ENCODE measurements at regions not wholly inside any gene's neighbourhood (a gene's known extent, or its start where the extent isn't known, plus 50 kb on each side); places are given as distances from the start of the nearest gene placed in this dataset.

- peak; percentile 11 for DNase-seq
These were observed 176.1 kb downstream of the INSIG2 start for GRCh38 chr2:118264232-118264990.

DNA sequence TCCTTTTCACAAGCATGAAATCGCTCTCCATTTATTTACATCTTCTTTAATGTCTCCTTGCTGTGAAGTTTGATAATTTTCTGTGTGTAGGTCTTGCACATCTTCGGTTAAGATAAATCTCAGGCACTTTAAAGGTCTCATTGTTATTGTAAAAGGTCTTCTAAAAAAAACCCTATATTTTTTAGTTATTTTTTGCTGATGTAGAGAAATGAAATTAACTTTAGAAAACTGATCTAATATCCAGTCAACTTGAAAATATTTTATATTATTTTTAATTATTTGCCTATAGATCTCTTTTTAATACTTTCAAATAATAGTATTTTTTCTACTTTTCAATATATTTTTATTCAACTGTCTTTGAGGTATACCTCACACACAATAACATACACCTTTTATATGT is 169.4 kb downstream of the INSIG2 start:
- no peak for DNase-seq

- DNase-seq = no peak
These were observed 167.6 kb downstream of the INSIG2 start for GRCh38 chr2:118255771-118256372.

DNA sequence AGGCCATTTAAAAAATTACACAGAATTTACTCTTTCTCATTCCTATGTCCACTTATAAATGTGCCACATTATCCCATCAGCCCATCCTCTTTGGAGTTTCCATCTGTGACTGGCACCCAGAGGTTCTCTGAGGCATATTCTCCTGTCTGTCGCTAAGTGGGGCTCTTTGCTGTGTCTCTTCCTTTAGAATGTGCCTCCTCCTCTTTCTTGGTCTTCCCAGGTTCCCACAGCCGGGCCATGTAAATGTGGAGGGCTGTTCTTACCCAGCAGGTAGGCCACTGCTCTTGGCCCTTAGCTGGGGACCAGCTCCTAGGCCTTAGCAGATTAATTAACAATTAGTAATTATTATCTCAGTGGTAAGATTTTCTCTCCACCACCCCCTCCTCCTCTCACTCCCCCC is 167.0 kb downstream of the INSIG2 start:
- DNase-seq = no peak

DNA sequence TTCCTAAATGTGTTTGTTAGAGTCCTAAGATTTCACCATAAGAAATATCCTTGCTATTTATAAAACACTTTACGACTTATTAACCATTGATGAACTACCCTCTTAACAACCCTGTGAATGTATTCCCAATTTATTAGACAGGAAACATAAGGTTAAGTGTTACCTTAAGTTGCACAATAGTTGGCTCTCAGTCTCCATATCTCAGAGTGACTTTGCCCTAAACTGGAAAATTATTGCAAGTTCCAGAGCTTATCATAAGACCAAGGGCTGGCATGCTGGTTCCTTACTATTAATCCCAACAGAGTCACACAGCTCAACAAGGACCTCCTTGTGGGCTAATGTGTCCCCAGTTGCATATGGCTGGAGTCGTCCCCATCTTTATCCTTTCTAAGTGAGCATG is 165.8 kb downstream of the INSIG2 start:
- no peak for DNase-seq

GRCh38 chr2:118251427-118251826 is 163.2 kb downstream of the INSIG2 start:
- DNase-seq = no peak

DNA sequence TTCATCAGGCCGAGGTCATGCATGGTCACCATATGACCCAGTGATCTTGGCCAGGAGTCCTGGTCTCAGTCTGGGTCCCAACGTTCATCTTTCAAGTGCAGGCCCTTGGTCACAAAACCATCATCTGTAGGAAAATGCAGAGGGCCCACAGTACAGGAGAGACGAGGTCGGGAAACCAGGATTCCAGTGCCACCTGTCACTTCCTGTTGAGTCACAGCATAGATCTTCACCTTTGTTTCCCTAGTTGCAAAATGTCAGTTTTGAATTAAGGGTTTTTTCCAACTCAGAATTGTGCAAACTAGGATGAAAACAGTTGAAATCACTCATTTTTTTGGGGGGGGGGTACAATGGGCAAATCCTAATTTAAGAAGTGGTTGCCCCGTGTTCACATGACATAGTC is 162.2 kb downstream of the INSIG2 start:
- DNase-seq = no peak

DNA sequence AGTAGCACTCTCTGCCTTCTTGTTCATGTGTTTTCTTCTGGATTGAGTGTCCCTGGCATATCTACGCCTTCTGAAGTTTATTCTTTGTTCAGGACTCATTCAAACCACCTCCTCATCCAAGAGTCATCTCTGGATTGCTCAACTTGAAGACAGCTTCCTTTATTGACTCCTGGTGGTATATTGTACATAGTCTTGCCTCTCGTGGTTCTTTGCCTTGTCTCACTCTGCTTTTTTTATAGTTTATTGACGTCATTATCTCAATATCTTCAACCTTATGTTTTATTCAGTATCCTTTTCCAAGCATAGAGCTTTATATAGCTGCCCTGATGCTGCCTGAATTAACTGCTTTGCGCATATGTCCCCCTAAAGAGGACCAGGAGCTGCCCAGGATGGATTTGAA is 161.7 kb downstream of the INSIG2 start:
- DNase-seq = no peak

- no peak for DNase-seq
These were observed 161.3 kb downstream of the INSIG2 start for GRCh38 chr2:118249531-118249930.

DNA sequence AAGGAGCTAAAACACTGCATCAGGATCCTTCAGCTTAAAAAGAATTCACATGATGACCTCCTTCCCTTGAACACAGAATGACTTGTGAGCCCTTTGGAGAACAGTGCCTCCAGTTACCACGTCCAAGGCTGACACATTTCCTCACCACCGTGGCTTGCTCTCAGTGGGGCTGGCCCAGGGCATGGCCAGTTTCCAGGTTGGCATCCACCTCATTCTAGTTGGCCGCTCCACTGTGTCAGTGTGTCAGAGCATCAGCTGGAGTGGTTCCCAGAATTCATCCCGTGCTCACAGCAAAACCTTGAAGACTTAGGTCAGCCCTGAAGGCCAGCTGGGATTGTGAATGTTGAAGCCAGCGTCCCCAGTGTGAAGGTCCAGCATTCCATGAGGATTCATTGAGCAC is 158.5 kb downstream of the INSIG2 start:
- no peak for DNase-seq

DNA sequence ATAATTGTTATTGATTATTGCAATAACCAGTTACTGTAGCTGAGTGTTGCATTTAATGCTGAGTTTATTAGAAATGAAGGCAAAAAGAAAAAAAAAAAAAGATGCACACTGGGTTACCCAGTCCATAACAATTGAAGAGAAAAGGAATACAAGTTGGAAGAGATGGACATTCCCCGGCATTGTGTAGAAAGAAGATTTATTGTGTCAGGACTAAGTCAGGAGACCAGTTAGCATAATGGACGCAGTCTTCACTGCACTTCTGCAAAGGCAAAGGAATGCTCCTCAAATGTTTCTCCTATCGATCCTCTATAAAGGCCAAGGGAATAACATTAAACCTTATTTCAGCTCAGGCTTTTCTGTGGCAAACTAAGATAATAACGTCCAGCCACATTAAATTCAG is 157.8 kb downstream of the INSIG2 start:
- no peak for DNase-seq

- no peak for DNase-seq
These were observed 156.4 kb downstream of the INSIG2 start for GRCh38 chr2:118244686-118245085.

DNA sequence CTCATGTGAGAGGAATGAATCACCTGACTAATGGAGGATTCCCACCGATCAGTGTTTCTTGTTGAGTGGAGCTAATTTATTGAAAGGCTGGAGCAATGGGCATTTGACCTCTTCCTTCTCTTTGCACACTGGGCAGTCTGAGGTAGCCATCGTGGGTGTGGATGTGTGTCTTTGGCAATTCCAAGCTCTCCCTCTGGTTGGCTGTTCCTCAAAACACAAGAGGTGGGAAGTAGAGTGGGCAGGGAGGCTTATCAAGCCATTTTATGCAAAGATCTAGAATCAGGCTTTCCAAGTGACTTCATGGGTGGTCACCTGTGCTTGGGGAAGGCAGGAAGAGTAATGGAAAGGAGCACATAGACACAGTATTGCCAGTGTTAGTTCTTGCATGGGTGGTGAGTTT is 154.8 kb downstream of the INSIG2 start:
- no peak for DNase-seq

DNA sequence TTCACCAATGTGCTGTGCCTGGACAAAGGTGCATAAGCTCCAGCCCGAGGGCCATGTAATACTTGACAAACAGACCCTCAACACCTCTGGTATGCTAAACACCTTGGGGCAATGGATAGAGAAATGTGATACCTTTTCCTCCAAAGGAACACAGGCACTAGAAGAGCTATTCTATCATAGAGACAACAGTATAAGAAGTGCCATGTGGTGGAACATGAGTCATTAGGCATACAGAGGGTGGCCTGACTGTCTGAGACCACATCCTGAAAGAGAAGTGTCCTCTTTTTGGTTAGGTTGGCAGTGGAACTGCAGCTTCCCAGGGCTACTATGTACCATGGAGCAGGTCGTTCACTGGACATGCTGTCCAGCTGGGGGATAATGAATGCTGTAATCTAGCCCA is 153.9 kb downstream of the INSIG2 start:
- no peak for DNase-seq

DNA sequence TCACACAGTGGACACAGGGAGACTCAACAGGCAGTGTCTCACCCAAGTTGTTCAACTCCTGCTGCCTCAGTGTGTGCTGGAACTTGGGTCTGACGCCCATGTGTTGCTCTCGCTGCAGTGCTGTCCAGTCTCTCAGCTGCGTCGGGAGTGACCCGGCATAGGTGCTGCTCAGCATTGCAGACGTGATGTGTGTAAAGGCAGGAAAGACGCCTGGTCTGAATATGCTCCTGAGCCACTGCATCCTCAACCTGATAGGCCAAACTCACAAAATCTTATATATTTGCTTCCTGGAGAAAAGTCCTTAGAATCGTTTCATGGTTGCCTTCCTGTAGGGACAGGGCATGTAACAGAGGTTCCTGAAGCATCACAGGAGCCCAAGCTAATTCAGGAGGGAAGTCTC is 152.9 kb downstream of the INSIG2 start:
- DNase-seq = no peak

DNA sequence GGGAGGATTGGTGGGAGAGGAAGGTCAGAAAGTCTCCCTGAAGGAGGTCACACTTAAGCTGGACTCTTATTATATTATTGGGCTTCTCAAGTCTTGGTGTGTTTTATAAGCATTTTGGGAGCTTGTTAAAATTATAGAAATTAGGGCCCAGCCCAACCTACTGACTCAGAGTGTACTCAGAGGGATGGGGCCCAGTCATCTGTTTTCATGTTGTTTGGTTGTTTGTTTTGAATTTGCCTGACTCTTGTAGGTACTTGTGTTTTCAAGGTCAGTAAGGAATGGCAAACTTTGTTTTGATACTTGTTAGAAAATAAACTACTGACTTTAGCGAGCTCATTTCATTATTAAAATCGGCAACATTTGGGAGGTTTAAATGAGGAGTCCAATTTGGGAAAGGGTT is 152.0 kb downstream of the INSIG2 start:
- DNase-seq = no peak

DNA sequence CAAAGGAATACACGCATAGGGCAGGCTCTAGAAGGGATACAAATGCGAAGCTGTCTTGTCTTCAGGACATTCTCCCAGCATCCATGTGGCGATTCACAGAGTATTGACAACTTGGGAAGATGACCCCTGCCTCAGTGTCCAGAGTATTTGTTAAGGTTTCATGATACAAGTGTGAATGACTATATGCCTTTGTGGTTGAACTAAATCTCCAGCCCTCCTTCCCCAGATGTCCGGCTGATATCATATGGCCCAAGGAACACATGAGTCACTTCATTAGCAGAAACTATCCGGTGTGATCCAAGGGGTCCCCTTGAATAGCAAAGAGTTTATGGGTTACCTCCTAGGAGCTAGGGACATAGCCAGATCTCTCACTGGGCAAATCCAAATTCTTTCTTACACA is 151.0 kb downstream of the INSIG2 start:
- DNase-seq = no peak

- DNase-seq = no peak
These were observed 149.2 kb downstream of the INSIG2 start for GRCh38 chr2:118237451-118237850.

DNA sequence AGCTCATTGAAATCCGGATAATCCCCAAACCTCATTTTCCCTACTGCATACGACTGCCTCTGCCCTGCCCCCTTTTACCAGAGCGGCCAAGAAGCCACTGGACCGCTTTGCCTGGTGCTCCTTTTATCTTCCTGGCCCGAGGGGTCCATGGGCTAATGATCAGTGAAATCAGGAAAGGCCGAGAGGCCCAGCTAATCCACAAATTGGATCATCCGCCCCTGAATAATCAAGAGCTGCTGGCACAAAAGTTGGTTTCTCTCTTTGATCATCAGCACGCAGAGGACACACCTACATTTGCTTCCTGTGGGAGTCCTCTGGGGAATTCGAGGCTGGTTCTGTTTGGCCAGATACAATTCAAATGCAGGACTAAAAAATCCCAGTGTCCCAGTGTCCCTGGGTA is 144.5 kb downstream of the INSIG2 start:
- DNase-seq = no peak

DNA sequence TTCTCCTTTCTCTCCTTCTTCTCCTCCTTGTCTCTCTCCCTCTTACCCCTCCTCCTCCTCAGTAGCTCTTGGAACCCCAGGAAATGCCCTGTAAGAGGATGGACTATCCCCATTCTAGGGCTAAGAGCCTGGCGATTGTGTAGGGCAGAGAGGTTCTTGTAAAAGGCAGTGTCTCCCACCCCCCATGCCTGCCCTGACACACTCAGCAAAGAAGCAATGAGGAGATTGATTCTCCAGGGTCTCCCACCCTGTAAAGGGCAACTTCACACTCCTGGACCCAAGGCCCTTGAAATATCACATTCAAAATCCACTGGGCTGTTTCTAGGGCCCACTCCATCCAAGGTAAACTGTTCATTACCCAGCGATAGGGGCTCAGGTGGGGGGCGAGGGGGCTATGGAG is 144.1 kb downstream of the INSIG2 start:
- no peak for DNase-seq

DNA sequence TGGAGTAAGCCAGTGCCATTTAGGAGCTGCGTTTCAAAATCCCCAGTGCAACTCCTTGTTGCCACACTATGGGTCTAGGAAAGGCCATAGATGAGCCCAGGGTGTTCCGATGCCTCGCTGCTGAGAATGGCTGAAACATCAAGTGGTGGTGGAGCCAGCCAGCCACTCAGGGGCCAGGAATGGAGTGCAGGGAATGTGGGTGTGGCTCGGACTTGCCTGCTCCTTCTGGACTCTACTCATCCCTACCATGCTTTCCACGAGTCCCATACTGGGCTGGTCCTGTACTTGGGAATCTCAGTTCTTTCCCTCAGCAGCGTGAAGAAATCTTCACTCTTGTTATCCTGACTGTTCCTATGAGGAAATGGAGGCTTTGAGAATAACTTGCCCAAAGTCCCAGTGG is 143.5 kb downstream of the INSIG2 start:
- no peak for DNase-seq

DNA sequence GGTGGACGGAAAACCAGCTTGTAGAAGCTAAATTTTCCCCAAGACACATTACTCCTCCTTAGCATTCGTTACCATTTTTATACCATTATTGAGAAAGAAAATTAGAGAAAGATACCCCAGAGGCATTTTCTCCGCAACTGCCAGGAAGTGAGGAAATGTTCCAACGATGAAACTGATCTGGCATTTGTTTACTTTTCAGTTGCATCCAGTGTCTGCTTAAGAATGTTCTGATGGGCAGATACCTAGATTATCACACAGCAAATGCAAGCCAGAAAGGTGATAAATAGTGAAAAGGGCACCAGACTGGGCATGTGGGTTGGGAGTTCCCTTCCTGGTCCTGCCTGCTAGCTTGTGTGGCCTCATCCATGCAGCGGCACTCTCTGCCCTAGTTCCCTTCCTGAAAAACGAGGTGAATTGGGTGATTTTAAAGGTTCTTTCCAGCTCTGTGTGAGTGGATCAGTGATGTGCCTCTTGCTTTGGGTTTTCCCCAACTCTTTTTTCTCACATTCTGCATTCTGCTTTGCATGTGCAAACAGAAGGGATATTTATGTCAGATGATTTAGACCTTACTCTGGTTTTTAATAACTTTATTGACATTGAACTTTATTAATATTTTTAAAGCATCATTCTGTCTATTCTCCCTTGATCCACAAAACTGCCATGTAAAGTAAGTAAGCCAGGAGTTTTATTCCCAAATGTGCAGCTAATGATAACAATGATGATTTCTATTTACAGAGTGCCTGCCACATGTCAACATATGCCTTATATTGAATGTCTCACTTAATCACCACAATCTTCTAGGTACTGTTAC is 139.6 kb downstream of the INSIG2 start:
- no peak for DNase-seq

GRCh38 chr2:118225666-118226065 is 137.4 kb downstream of the INSIG2 start:
- DNase-seq = no peak

- no peak for DNase-seq
These were observed 136.6 kb downstream of the INSIG2 start for GRCh38 chr2:118224895-118225311.

Data from COR-L47 (cell line).